ENCODE measurements at regions not wholly inside any gene's neighbourhood (a gene's known extent, or its start where the extent isn't known, plus 50 kb on each side); places are given as distances from the start of the nearest gene placed in this dataset.

GRCh38 chr7:8975681-8976080 lies 542.3 kb downstream of the NXPH1 start:
- H3K27me3 Mint-ChIP-seq (ENCODE audit: low read depth): no peaks in the 10 kb centered on the region
- no peak overlapping the region for H3K27ac Mint-ChIP-seq
- H3K36me3 Mint-ChIP-seq (ENCODE audit: low read depth): no peaks in the 10 kb centered on the region
- no peaks in the 10 kb centered on the region for H3K4me1 Mint-ChIP-seq (ENCODE audit: low read depth)
- H3K9me3 Mint-ChIP-seq: peaks cover 28% of the 10 kb centered on the region
- H3K4me3 Mint-ChIP-seq: no peak overlapping the region
- DNase-seq (ENCODE audit: low spot score): no peak

GRCh38 chr7:8982338-8982992 lies 549.1 kb downstream of the NXPH1 start:
- H3K4me1 Mint-ChIP-seq (ENCODE audit: low read depth): no peaks in the 10 kb centered on the region
- H3K27ac Mint-ChIP-seq: no peak overlapping the region
- H3K27me3 Mint-ChIP-seq (ENCODE audit: low read depth): no peaks in the 10 kb centered on the region
- no peak for DNase-seq (ENCODE audit: low spot score)
- no peak overlapping the region for H3K4me3 Mint-ChIP-seq
- H3K36me3 Mint-ChIP-seq (ENCODE audit: low read depth): no peaks in the 10 kb centered on the region
- peaks cover 23% of the 10 kb centered on the region for H3K9me3 Mint-ChIP-seq

GRCh38 chr7:8985255-8985654 lies 551.8 kb downstream of the NXPH1 start:
- no peak for DNase-seq (ENCODE audit: low spot score)
- H3K9me3 Mint-ChIP-seq: peaks cover 21% of the 10 kb centered on the region

DNA sequence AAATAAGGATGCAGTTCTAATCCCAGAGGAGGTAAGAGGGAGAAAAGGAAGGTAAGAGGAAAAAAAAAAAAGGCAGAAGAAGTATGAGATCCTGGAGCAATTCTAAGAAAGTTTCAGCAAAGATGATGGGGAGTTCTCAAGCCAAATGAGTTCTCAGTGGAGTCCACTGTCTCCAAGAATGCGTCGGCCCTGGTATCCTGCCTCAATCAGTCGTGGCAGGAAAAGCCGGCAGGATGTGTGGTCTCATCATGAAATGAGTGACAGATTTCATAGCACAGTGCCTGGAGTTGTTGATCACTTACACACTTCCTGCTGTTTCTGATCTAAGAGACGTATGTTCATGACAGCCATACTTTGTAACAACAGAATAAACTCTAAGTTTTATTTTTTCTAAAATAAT lies 554.9 kb downstream of the NXPH1 start:
- no peak for DNase-seq (ENCODE audit: low spot score)
- H3K36me3 Mint-ChIP-seq (ENCODE audit: low read depth): no peaks in the 10 kb centered on the region
- no peak overlapping the region for H3K27ac Mint-ChIP-seq
- H3K9me3 Mint-ChIP-seq: peaks cover 19% of the 10 kb centered on the region
- H3K27me3 Mint-ChIP-seq (ENCODE audit: low read depth): no peaks in the 10 kb centered on the region
- no peak overlapping the region for H3K4me3 Mint-ChIP-seq
- no peaks in the 10 kb centered on the region for H3K4me1 Mint-ChIP-seq (ENCODE audit: low read depth)

More at GRCh38 chr7:8985255-8985654, 551.8 kb downstream of the NXPH1 start:
- no peaks in the 10 kb centered on the region for H3K27me3 Mint-ChIP-seq (ENCODE audit: low read depth)
- no peak overlapping the region for H3K4me3 Mint-ChIP-seq
- no peaks in the 10 kb centered on the region for H3K4me1 Mint-ChIP-seq (ENCODE audit: low read depth)
- no peak overlapping the region for H3K27ac Mint-ChIP-seq
- H3K36me3 Mint-ChIP-seq (ENCODE audit: low read depth): no peaks in the 10 kb centered on the region

GRCh38 chr7:8991159-8991558 lies 557.8 kb downstream of the NXPH1 start:
- H3K4me3 Mint-ChIP-seq: no peak overlapping the region
- no peak for DNase-seq (ENCODE audit: low spot score)
- no peaks in the 10 kb centered on the region for H3K27me3 Mint-ChIP-seq (ENCODE audit: low read depth)
- no peaks in the 10 kb centered on the region for H3K36me3 Mint-ChIP-seq (ENCODE audit: low read depth)
- no peak overlapping the region for H3K27ac Mint-ChIP-seq
- no peaks in the 10 kb centered on the region for H3K4me1 Mint-ChIP-seq (ENCODE audit: low read depth)
- peaks cover 22% of the 10 kb centered on the region for H3K9me3 Mint-ChIP-seq

GRCh38 chr7:8998762-8999161 lies 565.4 kb downstream of the NXPH1 start:
- Mint-ChIP-seq H3K4me1 (ENCODE audit: low read depth) (no peaks in the 10 kb centered on the region), H3K36me3 (ENCODE audit: low read depth) (no peaks in the 10 kb centered on the region), H3K27me3 (ENCODE audit: low read depth) (no peaks in the 10 kb centered on the region), H3K4me3 (no peak overlapping the region), H3K27ac (no peak overlapping the region), H3K9me3 (peaks cover 26% of the 10 kb centered on the region)
- DNase-seq (ENCODE audit: low spot score): no peak

DNA sequence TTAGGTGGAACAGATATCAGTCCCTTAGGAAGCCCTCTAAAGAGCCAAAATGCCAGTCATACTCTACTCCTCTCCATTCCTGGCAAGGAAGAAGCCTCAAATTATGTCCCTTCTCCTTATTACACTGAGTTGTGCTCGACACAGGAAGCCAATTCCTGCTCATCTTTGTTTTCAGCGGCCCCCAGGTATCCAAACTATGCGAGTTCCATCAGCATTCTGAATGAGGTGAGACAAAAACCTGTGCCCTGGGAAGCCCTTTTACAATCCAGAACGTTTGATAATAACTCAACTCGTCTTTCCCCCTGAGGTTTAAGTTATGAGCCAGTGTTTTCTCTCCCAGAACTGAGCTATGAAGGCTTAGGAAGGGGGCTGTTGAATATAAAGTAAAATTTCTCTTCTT lies 580.5 kb downstream of the NXPH1 start:
- H3K9me3 Mint-ChIP-seq: peaks cover 27% of the 10 kb centered on the region
- H3K4me3 Mint-ChIP-seq: no peak overlapping the region
- no peak overlapping the region for H3K27ac Mint-ChIP-seq
- no peaks in the 10 kb centered on the region for H3K4me1 Mint-ChIP-seq (ENCODE audit: low read depth)
- H3K36me3 Mint-ChIP-seq (ENCODE audit: low read depth): no peaks in the 10 kb centered on the region
- DNase-seq (ENCODE audit: low spot score): no peak
- no peaks in the 10 kb centered on the region for H3K27me3 Mint-ChIP-seq (ENCODE audit: low read depth)

DNA sequence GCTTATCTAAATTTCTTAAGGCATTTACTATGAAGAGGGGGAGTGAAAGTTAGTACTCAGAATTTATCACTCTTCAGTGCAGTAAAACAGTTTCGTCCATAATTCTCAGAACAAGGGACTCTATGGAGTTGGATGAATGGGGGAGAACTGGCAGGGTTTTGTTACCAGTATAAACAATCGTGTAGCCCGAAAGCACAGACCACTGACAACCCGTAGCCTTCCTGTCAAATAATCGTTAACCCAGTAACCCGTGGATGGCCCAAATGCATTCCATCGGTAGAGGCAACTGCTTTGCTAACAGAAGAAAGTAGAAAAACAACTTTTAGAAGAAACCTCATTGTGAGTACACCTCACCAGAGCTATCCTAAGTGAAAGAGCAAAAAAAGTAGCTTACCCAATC lies 583.9 kb downstream of the NXPH1 start:
- no peak overlapping the region for H3K4me3 Mint-ChIP-seq
- H3K4me1 Mint-ChIP-seq (ENCODE audit: low read depth): no peaks in the 10 kb centered on the region
- peaks cover 17% of the 10 kb centered on the region for H3K9me3 Mint-ChIP-seq
- H3K27me3 Mint-ChIP-seq (ENCODE audit: low read depth): no peaks in the 10 kb centered on the region
- no peak for DNase-seq (ENCODE audit: low spot score)
- H3K27ac Mint-ChIP-seq: no peak overlapping the region
- no peaks in the 10 kb centered on the region for H3K36me3 Mint-ChIP-seq (ENCODE audit: low read depth)

DNA sequence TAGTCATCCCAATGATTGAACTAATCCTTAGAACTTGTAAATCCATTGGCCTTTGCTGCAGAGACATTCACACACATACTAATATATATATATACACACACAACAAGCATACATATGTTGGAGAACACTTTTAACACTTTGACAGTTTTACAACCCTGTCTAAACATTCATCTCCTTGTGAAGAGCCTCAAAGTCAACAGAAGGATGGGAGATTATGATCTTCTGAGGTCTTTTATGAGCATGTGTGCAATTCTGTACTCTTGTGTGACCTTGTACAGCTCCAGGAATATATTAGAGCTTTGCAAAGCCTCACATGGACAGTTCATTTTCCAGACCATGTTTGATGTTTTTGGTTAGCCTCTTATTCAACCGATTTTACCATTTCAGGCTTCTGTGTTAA lies 589.0 kb downstream of the NXPH1 start:
- Mint-ChIP-seq H3K9me3 (peaks cover 26% of the 10 kb centered on the region), H3K4me3 (no peak overlapping the region), H3K27ac (no peak overlapping the region), H3K36me3 (ENCODE audit: low read depth) (no peaks in the 10 kb centered on the region), H3K27me3 (ENCODE audit: low read depth) (no peaks in the 10 kb centered on the region), H3K4me1 (ENCODE audit: low read depth) (no peaks in the 10 kb centered on the region)
- no peak for DNase-seq (ENCODE audit: low spot score)

DNA sequence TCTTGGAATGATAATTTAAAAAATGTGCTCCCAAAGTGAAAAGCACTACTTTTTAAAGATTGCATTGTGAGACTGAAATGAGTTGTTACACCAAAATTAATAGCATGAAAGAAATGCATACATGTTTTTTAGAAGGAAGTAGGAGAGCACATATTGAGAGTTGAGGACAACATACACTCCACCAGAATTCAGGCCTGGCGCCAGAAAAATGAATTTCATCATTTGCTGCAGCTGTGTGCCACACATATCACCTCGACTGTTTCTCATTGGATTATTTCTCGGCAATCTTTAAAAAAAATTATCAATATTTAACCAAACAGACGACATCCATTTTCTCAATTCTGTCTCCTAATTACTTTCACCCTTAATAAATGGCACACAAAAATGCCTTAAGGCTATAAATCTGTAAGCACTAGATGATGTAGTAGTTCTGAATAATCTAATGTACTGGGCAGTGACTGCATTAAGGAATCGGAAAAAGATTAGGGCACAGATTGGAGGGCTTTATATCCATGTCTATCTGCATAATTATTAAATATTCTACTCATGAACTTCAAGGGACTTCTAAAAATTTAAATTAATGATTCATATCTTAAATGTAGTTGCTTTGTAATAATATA lies 590.4 kb downstream of the NXPH1 start:
- Mint-ChIP-seq H3K9me3 (peaks cover 31% of the 10 kb centered on the region), H3K4me3 (no peak overlapping the region), H3K4me1 (ENCODE audit: low read depth) (no peaks in the 10 kb centered on the region), H3K27ac (no peak overlapping the region), H3K36me3 (ENCODE audit: low read depth) (no peaks in the 10 kb centered on the region), H3K27me3 (ENCODE audit: low read depth) (no peaks in the 10 kb centered on the region)
- no peak for DNase-seq (ENCODE audit: low spot score)

GRCh38 chr7:9026121-9026520 lies 592.7 kb downstream of the NXPH1 start:
- no peak overlapping the region for H3K27ac Mint-ChIP-seq
- H3K27me3 Mint-ChIP-seq (ENCODE audit: low read depth): no peaks in the 10 kb centered on the region
- no peak for DNase-seq (ENCODE audit: low spot score)
- no peaks in the 10 kb centered on the region for H3K4me1 Mint-ChIP-seq (ENCODE audit: low read depth)
- H3K4me3 Mint-ChIP-seq: no peak overlapping the region
- peaks cover 24% of the 10 kb centered on the region for H3K9me3 Mint-ChIP-seq
- H3K36me3 Mint-ChIP-seq (ENCODE audit: low read depth): no peaks in the 10 kb centered on the region

DNA sequence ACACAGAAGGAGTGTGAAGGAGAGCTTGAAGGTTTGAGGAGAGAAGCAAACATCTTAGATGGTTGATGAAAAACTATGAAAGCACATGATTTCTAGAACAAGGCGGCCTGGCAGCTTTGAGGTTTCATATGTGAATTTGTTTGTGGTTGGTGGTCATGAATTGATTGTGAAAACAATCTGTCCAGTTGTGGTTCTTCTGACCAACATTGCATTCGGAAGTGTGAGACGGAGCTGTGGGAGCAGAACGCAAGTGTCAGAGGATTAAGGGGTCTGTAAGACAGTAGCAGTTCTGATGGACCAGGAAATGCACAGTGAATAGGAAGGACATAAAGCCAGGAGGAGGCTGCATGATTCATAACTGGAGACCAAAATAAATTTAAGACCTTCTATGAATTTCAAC lies 594.6 kb downstream of the NXPH1 start:
- Mint-ChIP-seq H3K4me1 (ENCODE audit: low read depth) (no peaks in the 10 kb centered on the region), H3K9me3 (peaks cover 28% of the 10 kb centered on the region), H3K27ac (no peak overlapping the region), H3K36me3 (ENCODE audit: low read depth) (no peaks in the 10 kb centered on the region), H3K4me3 (no peak overlapping the region), H3K27me3 (ENCODE audit: low read depth) (no peaks in the 10 kb centered on the region)
- no peak for DNase-seq (ENCODE audit: low spot score)

GRCh38 chr7:9029681-9030530 lies 596.5 kb downstream of the NXPH1 start:
- H3K4me1 Mint-ChIP-seq (ENCODE audit: low read depth): no peaks in the 10 kb centered on the region
- H3K36me3 Mint-ChIP-seq (ENCODE audit: low read depth): no peaks in the 10 kb centered on the region
- DNase-seq (ENCODE audit: low spot score): no peak
- no peak overlapping the region for H3K4me3 Mint-ChIP-seq
- no peak overlapping the region for H3K27ac Mint-ChIP-seq
- peaks cover 20% of the 10 kb centered on the region for H3K9me3 Mint-ChIP-seq
- no peaks in the 10 kb centered on the region for H3K27me3 Mint-ChIP-seq (ENCODE audit: low read depth)

DNA sequence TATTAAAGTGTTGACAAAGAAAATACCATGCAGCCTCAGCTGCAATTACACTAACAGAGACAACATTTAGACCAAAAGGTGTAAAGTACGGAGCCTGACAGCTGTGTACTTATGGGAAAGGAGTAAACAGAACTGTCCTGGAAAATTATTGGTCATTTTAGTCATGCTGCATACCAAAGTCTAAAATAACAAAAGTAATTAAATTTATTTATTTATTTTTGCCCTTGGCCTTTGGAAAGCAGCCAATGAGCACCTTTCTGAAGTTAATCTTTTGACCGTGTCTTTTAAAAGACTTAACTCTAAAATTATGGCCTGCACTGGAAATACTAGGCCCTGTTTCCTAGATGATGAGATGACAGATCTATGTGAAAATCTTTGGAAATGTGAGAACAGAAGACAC lies 597.6 kb downstream of the NXPH1 start:
- Mint-ChIP-seq H3K9me3 (peaks cover 20% of the 10 kb centered on the region), H3K36me3 (ENCODE audit: low read depth) (no peaks in the 10 kb centered on the region), H3K4me1 (ENCODE audit: low read depth) (no peaks in the 10 kb centered on the region), H3K4me3 (no peak overlapping the region), H3K27me3 (ENCODE audit: low read depth) (no peaks in the 10 kb centered on the region), H3K27ac (no peak overlapping the region)
- DNase-seq (ENCODE audit: low spot score): no peak

All from T-helper 2 cell treated with Interferon-gamma antibody and Interleukin-4, amounts not matched to agents 5 μg/mL and 100 μg/mL, for 36 hours (primary cell).